A549 (cell line): ENCODE measurements at regions not wholly inside any gene's neighbourhood (a gene's known extent, or its start where the extent isn't known, plus 50 kb on each side); places are given as distances from the start of the nearest gene placed in this dataset.

ENCODE experiments used
- RCOR1 ChIP-seq: fragments of 150-350 bp; IDR thresholded peaks from 2 replicates; pipeline ENCODE4 v1.6.1; 2014; ENCODE audit warnings: antibody characterized with exemption, low read length, low read depth
- TF ChIP-seq, protein P1 (sequence below): IDR thresholded peaks from 2 replicates; pipeline ENCODE4 v1.6.1; 2012
- TF ChIP-seq, protein P2 (sequence below): fragments of >200 bp; sonication (Bioruptor Twin); formaldehyde crosslinking; IDR thresholded peaks from 3 replicates; pipeline ENCODE4 v1.5.1; 2016

DNA sequence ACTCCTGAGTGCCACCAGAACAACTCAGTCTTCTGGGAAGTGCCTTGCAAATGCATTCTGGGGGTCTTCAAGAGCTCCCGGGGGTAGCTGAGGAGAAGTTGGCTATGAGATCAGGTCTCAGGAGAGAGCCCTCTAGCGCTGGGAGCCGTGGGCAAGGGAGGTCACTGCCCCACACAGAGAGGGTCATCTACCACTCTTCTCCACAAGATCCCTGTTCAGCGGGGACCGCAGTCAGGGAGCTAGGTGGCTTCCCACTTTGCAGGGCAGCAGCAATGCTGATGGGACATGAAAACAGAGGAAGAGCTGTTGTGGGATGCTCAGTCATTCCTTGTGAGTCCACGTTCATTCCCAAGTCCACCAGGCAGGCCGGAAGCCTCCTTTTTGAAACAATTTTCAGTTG lies 66.6 kb downstream of the ACKR3 start:
- TF ChIP-seq, protein P1, sequence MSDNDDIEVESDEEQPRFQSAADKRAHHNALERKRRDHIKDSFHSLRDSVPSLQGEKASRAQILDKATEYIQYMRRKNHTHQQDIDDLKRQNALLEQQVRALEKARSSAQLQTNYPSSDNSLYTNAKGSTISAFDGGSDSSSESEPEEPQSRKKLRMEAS, result no peak
- TF ChIP-seq, protein P2, sequence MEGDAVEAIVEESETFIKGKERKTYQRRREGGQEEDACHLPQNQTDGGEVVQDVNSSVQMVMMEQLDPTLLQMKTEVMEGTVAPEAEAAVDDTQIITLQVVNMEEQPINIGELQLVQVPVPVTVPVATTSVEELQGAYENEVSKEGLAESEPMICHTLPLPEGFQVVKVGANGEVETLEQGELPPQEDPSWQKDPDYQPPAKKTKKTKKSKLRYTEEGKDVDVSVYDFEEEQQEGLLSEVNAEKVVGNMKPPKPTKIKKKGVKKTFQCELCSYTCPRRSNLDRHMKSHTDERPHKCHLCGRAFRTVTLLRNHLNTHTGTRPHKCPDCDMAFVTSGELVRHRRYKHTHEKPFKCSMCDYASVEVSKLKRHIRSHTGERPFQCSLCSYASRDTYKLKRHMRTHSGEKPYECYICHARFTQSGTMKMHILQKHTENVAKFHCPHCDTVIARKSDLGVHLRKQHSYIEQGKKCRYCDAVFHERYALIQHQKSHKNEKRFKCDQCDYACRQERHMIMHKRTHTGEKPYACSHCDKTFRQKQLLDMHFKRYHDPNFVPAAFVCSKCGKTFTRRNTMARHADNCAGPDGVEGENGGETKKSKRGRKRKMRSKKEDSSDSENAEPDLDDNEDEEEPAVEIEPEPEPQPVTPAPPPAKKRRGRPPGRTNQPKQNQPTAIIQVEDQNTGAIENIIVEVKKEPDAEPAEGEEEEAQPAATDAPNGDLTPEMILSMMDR, result no peak
- no peak for TF ChIP-seq RCOR1
